Mesendoderm (in vitro differentiated cells): ENCODE measurements at regions not wholly inside any gene's neighbourhood (a gene's known extent, or its start where the extent isn't known, plus 50 kb on each side); places are given as distances from the start of the nearest gene placed in this dataset.

Source experiments
- DNase-seq: peaks from one replicate; pipeline ENCODE4 v3.0.0; 2013
- H2AK5ac ChIP-seq: 2 replicates; pipeline ENCODE4 v1.6.1; 2013; ENCODE audit warnings: low read length, inconsistent platforms
- H2BK120ac ChIP-seq: 2 replicates; pipeline ENCODE4 v1.6.1; 2013; ENCODE audit warnings: low read depth, mild to moderate bottlenecking, low read length, moderate library complexity, mixed read lengths
- H2BK15ac ChIP-seq: replicated peaks from 2 replicates; pipeline ENCODE4 v1.6.1; 2013; ENCODE audit warnings: low read depth, mild to moderate bottlenecking, moderate library complexity
- H2BK5ac ChIP-seq: 2 replicates; pipeline ENCODE4 v1.6.1; 2013; ENCODE audit warnings: low read length, inconsistent platforms
- H3K18ac ChIP-seq: 2 replicates; pipeline ENCODE4 v1.6.1; 2013; ENCODE audit warnings: mild to moderate bottlenecking, low read length, mixed read lengths
- H3K23ac ChIP-seq: one replicate; pipeline ENCODE4 v1.6.1; 2013; ENCODE audit warnings: low read length
- H3K27ac ChIP-seq: 2 replicates; pipeline ENCODE4 v1.5.1; 2013; ENCODE audit warnings: low read depth, mild to moderate bottlenecking, inconsistent platforms, low read length, moderate library complexity
- H3K27me3 ChIP-seq: 2 replicates; pipeline ENCODE4 v1.6.1; 2013; ENCODE audit warnings: low read length, control low read depth, mild to moderate bottlenecking, inconsistent platforms; ENCODE audit not compliant: insufficient read depth, poor library complexity
- H3K36me3 ChIP-seq: 2 replicates; pipeline ENCODE4 v1.6.1; 2013; ENCODE audit warnings: low read length, inconsistent platforms; ENCODE audit not compliant: control insufficient read depth, insufficient read depth
- H3K4ac ChIP-seq: one replicate; pipeline ENCODE4 v1.6.1; 2013; ENCODE audit warnings: low read depth, mild to moderate bottlenecking, low read length, moderate library complexity
- H3K4me1 ChIP-seq: 2 replicates; pipeline ENCODE4 v1.6.1; 2013; ENCODE audit warnings: low read depth, low read length, inconsistent platforms; ENCODE audit not compliant: control insufficient read depth
- H3K4me2 ChIP-seq: 2 replicates; pipeline ENCODE4 v1.6.1; 2013; ENCODE audit warnings: low read length
- H3K4me3 ChIP-seq: 2 replicates; pipeline ENCODE4 v1.5.1; 2013; ENCODE audit warnings: mild to moderate bottlenecking, low read length
- H3K56ac ChIP-seq: one replicate; pipeline ENCODE4 v1.6.1; 2013; ENCODE audit warnings: low read length
- H3K79me1 ChIP-seq: 2 replicates; pipeline ENCODE4 v1.6.1; 2013; ENCODE audit warnings: low read length, inconsistent platforms
- H3K79me2 ChIP-seq: 2 replicates; pipeline ENCODE4 v1.6.1; 2013; ENCODE audit warnings: mild to moderate bottlenecking, low read length; ENCODE audit not compliant: control insufficient read depth, insufficient read depth
- H3K9ac ChIP-seq: 2 replicates; pipeline ENCODE4 v1.6.1; 2013; ENCODE audit warnings: low read length, inconsistent platforms
- H4K5ac ChIP-seq: one replicate; pipeline ENCODE4 v1.6.1; 2013; ENCODE audit warnings: low read length
- H4K8ac ChIP-seq: one replicate; pipeline ENCODE4 v1.6.1; 2013; ENCODE audit warnings: low read depth, mild to moderate bottlenecking, control low read depth, low read length, moderate library complexity
- WGBS: extraction: QIAGEN DNeasy Blood & Tissue Kit; methylation state at CpG from one replicate; pipeline ENCODE4 v1.1.7; 2013; ENCODE audit warnings: low lambda C conversion rate, missing lambda C conversion rate; ENCODE audit not compliant: insufficient coverage; ENCODE audit errors: extremely low coverage; 5-methylcytosine and 5-hydroxymethylcytosine counted together

DNA sequence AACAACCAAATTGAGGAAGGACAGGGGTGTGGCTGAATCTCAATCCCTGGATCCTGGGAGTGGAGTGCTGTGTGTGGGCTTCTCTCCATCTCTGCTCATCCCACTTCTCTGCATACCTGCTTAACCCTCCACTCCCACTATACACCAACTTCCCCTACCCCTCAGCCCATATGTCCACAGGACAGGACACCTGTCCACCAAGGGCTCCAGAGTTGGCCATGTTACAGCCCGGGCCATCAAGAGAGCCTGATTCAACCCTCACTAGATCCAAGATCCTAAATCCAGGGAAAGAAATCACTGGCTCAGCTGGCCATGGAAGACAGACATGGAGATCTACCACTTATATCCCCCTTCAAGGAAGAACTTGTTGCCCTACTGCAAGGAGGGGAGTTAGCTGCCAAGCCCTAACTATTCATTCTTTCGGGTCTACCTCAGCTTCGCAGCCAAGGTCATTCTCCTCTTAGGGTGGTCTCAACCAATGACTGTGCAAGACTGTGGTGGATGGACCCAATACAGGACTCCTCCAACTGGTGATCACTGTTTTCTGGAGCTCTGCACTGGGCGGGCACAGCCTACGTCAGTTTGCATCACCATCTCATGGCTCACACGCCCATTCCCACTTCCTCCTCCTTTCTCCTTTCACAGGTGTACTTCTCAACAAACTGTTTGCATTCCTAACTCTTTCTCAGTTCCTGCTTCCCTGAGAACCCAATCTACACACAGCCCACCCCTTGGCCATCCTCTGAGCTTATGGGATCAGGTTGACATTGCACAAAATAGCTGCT is 53.7 kb upstream of the ZBTB43 start:
- no peaks in the 10 kb centered on the region for H3K79me2 ChIP-seq
- no peak overlapping the region for H2BK15ac ChIP-seq
- H3K36me3 ChIP-seq, result no peaks in the 10 kb centered on the region
- H4K5ac ChIP-seq, result no peak overlapping the region
- H3K4me3 ChIP-seq, result no peak overlapping the region
- no peaks in the 10 kb centered on the region for H3K27me3 ChIP-seq
- no peaks in the 10 kb centered on the region for H3K4me1 ChIP-seq
- H2BK120ac ChIP-seq, result no peak overlapping the region
- no peak overlapping the region for H3K4ac ChIP-seq
- H3K18ac ChIP-seq, result no peak overlapping the region
- H3K23ac ChIP-seq, result no peak overlapping the region
- H3K56ac ChIP-seq, result no peak overlapping the region
- H3K9ac ChIP-seq, result no peak overlapping the region
- DNase-seq, result no peak
- H3K27ac ChIP-seq, result no peak overlapping the region
- no peak overlapping the region for H2BK5ac ChIP-seq
- H3K4me2 ChIP-seq, result no peak overlapping the region
- H3K79me1 ChIP-seq, result no peaks in the 10 kb centered on the region
- WGBS, result no CpG with 5 or more reads among the region's 6 CpGs
- no peak overlapping the region for H4K8ac ChIP-seq
- no peak overlapping the region for H2AK5ac ChIP-seq

DNA sequence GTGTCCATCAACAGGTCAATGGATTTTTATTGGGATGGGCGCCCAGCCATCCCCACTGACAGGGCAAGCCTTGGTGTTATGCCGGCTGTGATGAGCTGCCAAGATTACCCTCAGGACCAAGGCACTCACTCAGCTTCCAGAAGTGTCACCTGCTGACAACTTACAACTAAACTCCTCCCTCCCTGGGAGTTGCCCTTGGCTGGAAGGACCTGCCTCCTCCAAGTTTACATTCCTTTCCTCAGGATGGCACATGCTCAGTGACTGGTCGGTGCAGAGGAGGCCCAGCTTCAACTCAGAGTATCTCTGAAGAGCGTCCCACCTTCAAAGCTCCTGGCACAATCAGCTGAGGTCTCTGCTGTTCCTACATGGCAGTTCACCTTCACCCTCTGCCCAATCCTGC is 52.5 kb upstream of the ZBTB43 start:
- Histone ChIP-seq H3K4me1 (no peaks in the 10 kb centered on the region), H3K79me2 (no peaks in the 10 kb centered on the region), H2BK5ac (no peak overlapping the region), H3K18ac (no peak overlapping the region), H2BK15ac (no peak overlapping the region), H3K56ac (no peak overlapping the region), H3K9ac (no peak overlapping the region), H3K4ac (no peak overlapping the region), H4K5ac (no peak overlapping the region), H2AK5ac (no peak overlapping the region), H3K4me2 (no peak overlapping the region), H3K36me3 (no peaks in the 10 kb centered on the region), H4K8ac (no peak overlapping the region), H3K79me1 (no peaks in the 10 kb centered on the region), H3K4me3 (no peak overlapping the region), H2BK120ac (no peak overlapping the region), H3K27me3 (no peaks in the 10 kb centered on the region), H3K27ac (no peak overlapping the region), H3K23ac (no peak overlapping the region)
- DNase-seq, result peak; percentile 14
- WGBS, result no CpG with 5 or more reads among the region's 4 CpGs

DNA sequence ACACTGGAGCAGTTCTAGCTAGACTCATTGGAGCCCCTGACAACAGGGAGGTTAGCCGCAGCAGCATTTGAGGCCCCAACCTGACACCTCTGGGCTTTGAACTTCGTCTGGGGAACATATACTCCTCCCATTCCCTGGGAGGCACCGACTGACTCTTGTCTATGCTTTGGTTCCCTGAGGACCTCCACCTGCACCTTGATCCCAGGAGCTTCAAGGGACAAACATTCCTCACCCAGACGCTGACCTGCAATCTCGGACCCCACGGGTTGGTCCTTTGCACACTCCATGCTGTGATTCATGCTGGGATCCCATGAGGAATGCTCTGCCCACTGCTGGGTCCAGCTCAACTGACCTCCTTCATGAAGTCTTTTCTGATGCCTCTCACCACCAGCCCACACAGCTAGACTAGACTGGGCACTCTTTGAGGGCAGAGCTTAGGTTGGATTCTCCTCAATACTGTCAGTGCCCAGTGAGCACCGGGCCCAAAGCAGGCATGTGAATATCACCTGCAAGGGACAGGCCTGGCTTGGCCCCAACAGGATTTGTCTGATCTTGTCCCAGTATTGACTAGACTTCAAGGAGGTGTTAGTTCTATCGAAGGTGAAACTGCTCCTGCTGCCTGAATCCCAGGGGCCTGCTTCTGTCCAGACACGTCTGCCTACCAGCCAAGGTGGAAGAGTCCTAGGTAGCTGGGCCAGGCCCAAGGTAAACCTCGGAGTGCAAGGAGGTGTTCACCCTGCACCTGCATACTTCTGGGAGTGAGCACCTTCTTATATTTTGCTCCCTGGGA is 51.8 kb upstream of the ZBTB43 start:
- WGBS, result no CpG with 5 or more reads among the region's 10 CpGs
- DNase-seq, result no peak
- H4K8ac ChIP-seq, result no peak overlapping the region

DNA sequence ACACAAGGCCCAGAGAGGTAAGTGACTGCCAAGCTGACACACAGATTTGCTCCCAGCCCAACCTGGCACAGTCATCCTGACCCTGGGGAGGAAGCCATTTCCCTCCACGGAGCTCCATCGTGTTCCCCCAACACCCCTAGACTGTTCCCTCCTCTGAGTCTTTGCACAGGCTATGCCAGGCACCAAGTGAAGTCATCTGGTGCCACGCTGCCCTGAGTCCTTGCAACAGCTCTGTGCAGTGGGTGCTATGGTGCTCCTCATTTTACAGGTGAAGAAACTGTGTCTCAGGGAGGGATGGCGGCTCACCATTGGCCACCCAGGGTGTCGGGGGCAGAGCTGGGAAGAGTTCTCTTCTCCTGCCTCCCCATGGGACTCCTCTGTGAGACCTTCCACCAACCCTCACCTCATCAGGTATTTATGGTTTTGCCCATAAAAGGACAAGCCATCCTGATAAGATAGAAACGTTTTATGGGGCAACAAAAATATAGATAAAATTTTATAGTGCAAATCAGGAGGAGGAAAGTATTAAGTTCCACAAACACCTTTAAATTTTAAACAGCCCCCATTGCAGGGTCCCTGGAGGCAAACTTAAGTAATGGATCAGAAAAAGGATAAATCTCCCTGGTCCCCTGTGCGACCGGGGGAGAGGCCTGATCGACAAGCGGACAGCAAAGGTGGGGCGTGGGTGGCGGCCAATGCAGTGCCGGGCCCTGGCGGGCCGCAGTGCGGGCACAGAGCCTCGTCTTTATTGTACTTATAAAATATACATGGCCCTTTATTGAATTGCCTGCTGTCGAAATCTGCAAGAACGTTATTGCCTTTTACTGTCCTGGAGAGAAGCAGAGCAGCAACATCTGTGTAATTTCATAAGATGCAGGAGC is 50.2 kb upstream of the ZBTB43 start:
- Histone ChIP-seq H3K56ac (no peak overlapping the region), H2AK5ac (no peak overlapping the region), H3K4me3 (no peak overlapping the region), H3K27ac (no peak overlapping the region), H3K4ac (no peak overlapping the region), H3K18ac (no peak overlapping the region), H2BK15ac (no peak overlapping the region), H3K36me3 (no peaks in the 10 kb centered on the region), H3K4me2 (no peak overlapping the region), H4K5ac (no peak overlapping the region), H3K4me1 (no peaks in the 10 kb centered on the region), H3K79me1 (no peaks in the 10 kb centered on the region), H3K23ac (no peak overlapping the region), H2BK120ac (no peak overlapping the region), H3K27me3 (no peaks in the 10 kb centered on the region), H3K9ac (no peak overlapping the region), H4K8ac (no peak overlapping the region), H3K79me2 (no peaks in the 10 kb centered on the region), H2BK5ac (no peak overlapping the region)
- WGBS, result no CpG with 5 or more reads among the region's 19 CpGs
- no peak for DNase-seq

More for the DNA sequence above, 51.8 kb upstream of the ZBTB43 start:
- H3K4me3 ChIP-seq, result no peak overlapping the region
- H3K18ac ChIP-seq, result no peak overlapping the region
- H3K4me2 ChIP-seq, result no peak overlapping the region
- no peak overlapping the region for H4K5ac ChIP-seq
- H3K27me3 ChIP-seq, result no peaks in the 10 kb centered on the region
- no peak overlapping the region for H2AK5ac ChIP-seq
- no peaks in the 10 kb centered on the region for H3K36me3 ChIP-seq
- no peak overlapping the region for H3K27ac ChIP-seq
- no peak overlapping the region for H2BK120ac ChIP-seq
- H2BK15ac ChIP-seq, result no peak overlapping the region
- H3K56ac ChIP-seq, result no peak overlapping the region
- no peaks in the 10 kb centered on the region for H3K4me1 ChIP-seq
- no peak overlapping the region for H3K9ac ChIP-seq
- no peaks in the 10 kb centered on the region for H3K79me2 ChIP-seq
- H3K23ac ChIP-seq, result no peak overlapping the region
- no peak overlapping the region for H2BK5ac ChIP-seq
- H3K4ac ChIP-seq, result no peak overlapping the region
- no peaks in the 10 kb centered on the region for H3K79me1 ChIP-seq
